CD14-positive monocyte (primary cell): ENCODE measurements at regions not wholly inside any gene's neighbourhood (a gene's known extent, or its start where the extent isn't known, plus 50 kb on each side); places are given as distances from the start of the nearest gene placed in this dataset.

Source experiments
- DNase-seq, 3 donors: peaks; one replicate each; pipeline ENCODE4 v3.0.0-alpha.2; 2011 to 2022
- H2AFZ ChIP-seq: 2 replicates; pipeline ENCODE4 v1.6.0; 2012; ENCODE audit warnings: mild to moderate bottlenecking, low read depth, low read length, inconsistent platforms; ENCODE audit not compliant: insufficient read depth, poor library complexity, severe bottlenecking
- H3K27ac ChIP-seq, 2 donors: 1 replicate in 1 of 2; 2 replicates in 1 of 2; pipeline ENCODE4 v1.5.1; 2012 to 2013; ENCODE audit warnings: low read length in 2 of 2, control low read depth in 1 of 2, inconsistent platforms in 1 of 2, low read depth in 1 of 2, mild to moderate bottlenecking in 1 of 2
- H3K27me3 ChIP-seq, 2 donors: one replicate each; pipeline versions ENCODE4 v1.6.0 to v1.6.1; 2011 to 2013; ENCODE audit warnings: low read length in 2 of 2; ENCODE audit not compliant: control insufficient read depth in 2 of 2, insufficient read depth in 2 of 2
- H3K36me3 ChIP-seq, 2 donors: replicated peaks in 1 of 2; 1 replicate in 1 of 2; 2 replicates in 1 of 2; pipeline versions ENCODE4 v1.5.1 to v1.6.1; 2012 to 2013; ENCODE audit warnings: low read length in 2 of 2, control low read depth in 1 of 2, inconsistent platforms in 1 of 2, mild to moderate bottlenecking in 1 of 2; ENCODE audit not compliant: insufficient read depth in 2 of 2, control insufficient read depth in 1 of 2
- H3K4me1 ChIP-seq, 2 donors: 1 replicate in 1 of 2; 2 replicates in 1 of 2; pipeline versions ENCODE4 v1.5.1 to v1.6.1; 2012 to 2013; ENCODE audit warnings: low read length in 2 of 2, control low read depth in 1 of 2, inconsistent platforms in 1 of 2, mild to moderate bottlenecking in 1 of 2, moderate library complexity in 1 of 2; ENCODE audit not compliant: insufficient read depth in 2 of 2, control insufficient read depth in 1 of 2
- H3K4me2 ChIP-seq: replicated peaks from 2 replicates; pipeline ENCODE3; 2012; ENCODE audit warnings: low read length, moderate library complexity, mild to moderate bottlenecking; ENCODE audit not compliant: poor library complexity, severe bottlenecking; ENCODE audit errors: extremely low read depth
- H3K4me3 ChIP-seq, 3 experiments: fragments of 200-600 bp in 1 of 3; sonication (generic) in 1 of 3; replicated peaks in 1 of 3; 1 replicate in 2 of 3; 2 replicates in 1 of 3; pipeline ENCODE4 v1.5.1; 2011 to 2013; ENCODE audit warnings: low read length in 3 of 3, mild to moderate bottlenecking in 3 of 3, control low read depth in 2 of 3, low read depth in 2 of 3, inconsistent platforms in 1 of 3, moderate library complexity in 1 of 3
- H3K79me2 ChIP-seq: 2 replicates; pipeline ENCODE4 v1.6.0; 2012; ENCODE audit warnings: mild to moderate bottlenecking, control low read depth, inconsistent platforms, low read length, moderate library complexity; ENCODE audit not compliant: insufficient read depth
- H3K9ac ChIP-seq: 2 replicates; pipeline ENCODE4 v1.6.0; 2017; ENCODE audit warnings: low read length, mild to moderate bottlenecking; ENCODE audit not compliant: insufficient read depth, poor library complexity, severe bottlenecking
- H3K9me3 ChIP-seq, 2 donors: replicated peaks in 1 of 2; 1 replicate in 1 of 2; 2 replicates in 1 of 2; pipeline versions ENCODE4 v1.5.1 to v1.6.1; 2012 to 2013; ENCODE audit warnings: low read length in 2 of 2, control low read depth in 1 of 2; ENCODE audit not compliant: control insufficient read depth in 1 of 2, insufficient read depth in 1 of 2
- H4K20me1 ChIP-seq: 2 replicates; pipeline ENCODE4 v1.6.0; 2012; ENCODE audit warnings: mild to moderate bottlenecking, low read length, control low read depth, moderate library complexity; ENCODE audit not compliant: insufficient read depth
- H3K27ac Mint-ChIP-seq, 7 donors: one replicate each; pipeline ENCODE4 v1.8.0; 2020; ENCODE audit warnings: mild to moderate bottlenecking in 7 of 7, mixed read lengths in 7 of 7, moderate library complexity in 6 of 7, inconsistent platforms in 2 of 7
- H3K27me3 Mint-ChIP-seq, 3 donors: one replicate each; pipeline ENCODE4 v1.8.0; 2021 to 2022; ENCODE audit warnings: low read depth in 3 of 3, mild to moderate bottlenecking in 3 of 3, mixed read lengths in 3 of 3, moderate library complexity in 3 of 3, inconsistent platforms in 1 of 3
- H3K36me3 Mint-ChIP-seq, 2 donors: one replicate each; pipeline ENCODE4 v1.8.0; 2020; ENCODE audit warnings: mixed read lengths in 2 of 2, inconsistent platforms in 1 of 2, mild to moderate bottlenecking in 1 of 2
- H3K4me1 Mint-ChIP-seq: one replicate; pipeline ENCODE4 v1.8.0; 2020; ENCODE audit warnings: mild to moderate bottlenecking, mixed read lengths
- H3K4me3 Mint-ChIP-seq, 2 donors: one replicate each; pipeline ENCODE4 v1.8.0; 2020; ENCODE audit warnings: mild to moderate bottlenecking in 2 of 2, mixed read lengths in 2 of 2, moderate library complexity in 1 of 2
- H3K9me3 Mint-ChIP-seq, 7 donors: one replicate each; pipeline ENCODE4 v1.8.0; 2020 to 2022; ENCODE audit warnings: mixed read lengths in 7 of 7, mild to moderate bottlenecking in 6 of 7, moderate library complexity in 6 of 7, inconsistent platforms in 2 of 7
- CTCF ChIP-seq: fragments of 200-600 bp; IDR thresholded peaks from one replicate; pipeline ENCODE4 v1.8.0; 2022; ENCODE audit warnings: antibody characterized with exemption, mild to moderate bottlenecking
- WGBS: methylation state at CpG from one replicate; pipeline ENCODE4 v1.1.5; 2013; ENCODE audit warnings: missing lambda C conversion rate; ENCODE audit not compliant: insufficient coverage; 5-methylcytosine and 5-hydroxymethylcytosine counted together
- intact Hi-C, 2 donors: fragments of 100-400 bp; cut with micrococcal nuclease; formaldehyde crosslinking; loops; one replicate each; pipeline versions ENCODE4 v1.15.0 to v1.15.1; 2023

GRCh38 chr7:4444106-4444505 is 238.0 kb upstream of the FOXK1 start:
- Histone ChIP-seq H3K36me3 (no peaks in the 10 kb centered on the region), H3K27me3 (no peaks in the 10 kb centered on the region), H2AFZ (no peak overlapping the region), H3K4me3 (no peak overlapping the region), H3K27ac (no peak overlapping the region), H4K20me1 (no peaks in the 10 kb centered on the region), H3K4me2 (no peak overlapping the region), H3K9ac (no peak overlapping the region), H3K79me2 (no peaks in the 10 kb centered on the region), H3K4me1 (no peaks in the 10 kb centered on the region), H3K9me3 (peaks cover 10 to 11% of the 10 kb centered on the region in 2 donors)
- no peak for DNase-seq
- WGBS, result 100% methylated on average over 1 of the region's 1 CpG
- intact Hi-C loops, result no loop called here
- no peak overlapping the region for H3K27ac Mint-ChIP-seq
- no peaks in the 10 kb centered on the region for H3K4me1 Mint-ChIP-seq
- H3K27me3 Mint-ChIP-seq, result no peaks in the 10 kb centered on the region
- H3K4me3 Mint-ChIP-seq, result no peak overlapping the region
- peaks cover 8 to 17% (median 13%) of the 10 kb centered on the region in 7 donors for H3K9me3 Mint-ChIP-seq
- TF ChIP-seq CTCF, result no peak
- no peaks in the 10 kb centered on the region for H3K36me3 Mint-ChIP-seq

- Histone ChIP-seq H3K9ac (no peak overlapping the region), H3K4me2 (no peak overlapping the region), H2AFZ (no peak overlapping the region), H3K9me3 (peaks cover 10 to 16% of the 10 kb centered on the region in 2 donors), H3K79me2 (no peaks in the 10 kb centered on the region), H3K36me3 (no peaks in the 10 kb centered on the region), H3K27ac (no peak overlapping the region), H3K27me3 (no peaks in the 10 kb centered on the region), H4K20me1 (no peaks in the 10 kb centered on the region), H3K4me3 (no peak overlapping the region), H3K4me1 (no peaks in the 10 kb centered on the region)
- WGBS, result 86% methylated on average over 2 of the region's 2 CpGs
- Mint-ChIP-seq H3K4me3 (no peak overlapping the region), H3K27me3 (no peaks in the 10 kb centered on the region), H3K4me1 (no peaks in the 10 kb centered on the region), H3K9me3 (peaks cover 8 to 21% (median 18%) of the 10 kb centered on the region in 7 donors), H3K27ac (no peak overlapping the region), H3K36me3 (no peaks in the 10 kb centered on the region)
- intact Hi-C loops, result no loop called here
- no peak for DNase-seq
- TF ChIP-seq CTCF, result no peak
Measured at GRCh38 chr7:4445777-4446176, 236.3 kb upstream of the FOXK1 start.
